ENCODE measurements at regions not wholly inside any gene's neighbourhood (a gene's known extent, or its start where the extent isn't known, plus 50 kb on each side); places are given as distances from the start of the nearest gene placed in this dataset.
"Not testable (repeated sequence)": the region's sequence is repeated elsewhere in the genome, so short reads cannot be mapped to it uniquely, and the experiment has no call there.

DNA sequence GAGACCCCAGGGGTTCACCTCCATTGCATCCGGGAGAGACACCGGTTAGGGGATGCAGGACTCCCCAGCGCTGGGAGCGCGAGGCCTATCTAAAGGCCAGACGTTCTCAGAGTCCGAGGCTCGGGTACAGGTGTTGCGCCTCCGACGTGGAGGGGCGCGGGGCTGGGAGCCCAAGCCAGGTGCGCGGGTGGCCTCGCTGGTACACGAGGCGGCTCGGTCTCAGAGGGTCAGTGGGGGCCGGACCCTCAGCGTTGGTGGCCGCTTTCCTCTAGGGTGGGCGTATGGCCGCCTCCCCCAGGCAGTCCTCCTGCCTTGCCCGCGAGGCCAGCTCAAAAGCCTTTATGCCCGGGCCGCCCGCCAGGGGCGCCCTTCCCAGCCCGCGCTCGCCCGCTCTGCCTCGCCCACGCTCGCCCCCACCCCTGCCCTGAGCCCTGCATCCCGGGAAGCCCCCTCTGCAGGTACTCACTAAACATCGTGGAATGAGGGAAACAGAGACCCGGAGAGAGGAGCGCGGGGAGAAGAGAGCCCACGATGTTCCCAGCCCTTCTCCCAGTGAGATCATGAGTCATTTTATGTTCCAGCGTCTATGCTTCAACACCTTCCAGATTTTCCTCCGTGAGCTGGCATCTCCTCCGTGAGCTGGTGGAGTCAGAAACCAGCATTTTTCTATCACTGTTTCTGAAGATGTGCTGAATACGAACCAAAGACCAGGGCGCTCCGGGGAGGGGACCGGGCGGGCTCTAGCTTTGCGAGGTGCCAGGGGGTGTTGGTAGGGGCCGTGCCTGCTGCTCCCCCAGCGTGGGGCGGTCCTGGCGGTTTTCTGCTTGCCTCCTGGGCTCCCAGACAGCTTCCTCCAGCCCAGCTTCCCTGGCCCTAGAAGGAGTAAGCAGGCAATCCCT lies 73.8 kb downstream of the DIO3 start:
- no peak for DNase-seq

DNA sequence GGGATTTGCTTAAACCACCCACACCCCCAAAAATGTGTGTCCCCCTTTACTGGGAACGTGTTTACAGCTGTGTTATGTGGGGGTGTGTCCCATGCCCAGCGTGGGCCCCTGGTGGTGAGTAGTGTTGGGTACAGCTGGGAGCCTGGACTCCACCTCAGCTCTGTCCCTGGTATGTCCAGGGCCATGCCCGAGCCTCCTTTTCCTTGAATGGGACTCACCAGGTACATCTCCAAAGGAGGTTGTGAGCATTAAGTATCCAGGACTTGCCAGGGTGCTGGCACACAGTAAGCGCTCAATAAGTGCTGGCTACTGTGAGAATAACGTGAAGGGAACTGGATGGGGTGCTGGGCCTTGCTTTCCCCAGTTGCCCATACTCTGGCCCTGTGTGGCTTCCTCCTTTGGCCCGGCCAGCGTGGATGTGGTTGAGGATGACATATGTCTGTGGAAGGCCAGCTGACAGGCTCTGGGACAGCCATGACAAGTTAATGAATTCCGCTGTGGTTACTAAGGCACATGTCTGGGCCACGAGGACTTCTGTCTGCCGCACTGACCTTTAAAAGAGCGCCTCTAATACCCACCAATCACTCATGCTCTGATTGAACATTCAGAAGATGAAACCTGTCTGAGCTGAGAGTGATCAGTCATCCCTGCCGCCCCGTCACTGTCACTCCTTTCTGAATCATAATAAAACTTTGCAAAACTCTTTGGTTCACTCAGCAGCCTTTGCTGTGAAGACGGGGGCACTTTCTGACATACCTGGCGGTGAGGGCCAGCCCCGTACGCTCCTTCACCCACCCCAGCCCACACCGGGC lies 74.7 kb downstream of the DIO3 start:
- DNase-seq, result peak; percentile 62

DNA sequence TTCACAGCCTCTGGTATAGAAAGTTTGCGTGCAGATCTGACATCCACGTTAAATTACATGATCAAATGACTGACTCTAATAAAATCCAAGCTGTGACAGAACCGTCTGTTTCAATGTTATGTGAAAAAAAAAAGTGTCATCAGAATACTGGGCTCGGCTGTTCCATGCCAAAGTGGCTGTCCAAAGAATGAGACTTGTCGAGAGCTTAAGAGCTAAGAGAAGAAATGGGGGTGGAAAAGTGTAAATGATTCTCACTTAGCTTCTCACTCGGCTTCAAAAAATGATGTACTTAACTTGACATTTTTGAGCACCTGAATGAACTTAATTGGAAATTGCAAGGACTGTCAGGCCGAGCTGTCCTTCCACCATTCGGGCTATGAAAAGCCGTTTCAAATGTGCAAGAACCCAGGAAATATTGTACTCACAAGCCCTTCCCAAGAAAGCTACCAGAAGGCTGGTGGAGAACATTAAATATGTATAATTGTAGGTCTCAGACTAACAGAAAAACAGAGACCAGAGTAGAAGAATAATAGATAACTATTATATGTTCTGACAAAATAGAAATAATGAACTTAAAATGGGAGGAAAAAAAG lies 78.0 kb downstream of the DIO3 start:
- DNase-seq, result no peak

DNA sequence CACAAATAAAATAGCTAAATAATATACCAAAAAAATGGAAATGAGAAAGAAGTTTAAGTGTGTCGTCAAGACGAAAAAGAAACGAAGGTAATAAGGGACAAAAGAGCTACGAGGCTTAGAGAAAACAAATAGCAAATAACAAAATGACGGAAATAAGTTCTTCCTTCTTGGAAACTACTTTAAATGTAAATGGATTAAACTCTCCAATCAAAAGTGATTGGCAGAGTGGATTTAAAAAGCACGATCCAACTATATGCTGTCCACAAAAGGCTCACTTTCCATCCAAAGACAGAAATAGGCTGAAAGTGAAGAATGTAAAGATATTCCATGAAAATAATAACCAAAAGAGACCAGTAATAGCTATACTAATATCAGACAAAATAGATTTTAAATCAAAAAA lies 82.4 kb downstream of the DIO3 start:
- DNase-seq, result no peak

DNA sequence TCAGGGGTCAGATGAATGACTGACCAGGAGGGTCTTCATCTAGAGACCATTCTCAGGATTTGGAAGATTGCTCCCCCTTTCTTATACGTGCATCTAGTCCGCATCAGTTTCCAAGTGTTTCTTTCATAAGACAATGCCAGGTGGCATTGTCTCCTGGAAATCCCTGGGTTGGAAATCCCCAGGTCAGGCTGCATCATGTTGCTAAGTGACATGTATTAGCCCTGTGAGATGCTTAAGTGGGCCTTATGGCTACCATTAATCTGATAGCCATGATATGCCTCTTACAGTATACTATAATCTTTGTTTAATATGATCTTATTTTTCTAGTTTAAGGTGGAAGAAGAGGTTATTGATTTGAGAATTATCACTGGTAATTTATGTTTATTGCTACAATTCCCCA lies 92.8 kb downstream of the DIO3 start:
- no peak for DNase-seq

DNA sequence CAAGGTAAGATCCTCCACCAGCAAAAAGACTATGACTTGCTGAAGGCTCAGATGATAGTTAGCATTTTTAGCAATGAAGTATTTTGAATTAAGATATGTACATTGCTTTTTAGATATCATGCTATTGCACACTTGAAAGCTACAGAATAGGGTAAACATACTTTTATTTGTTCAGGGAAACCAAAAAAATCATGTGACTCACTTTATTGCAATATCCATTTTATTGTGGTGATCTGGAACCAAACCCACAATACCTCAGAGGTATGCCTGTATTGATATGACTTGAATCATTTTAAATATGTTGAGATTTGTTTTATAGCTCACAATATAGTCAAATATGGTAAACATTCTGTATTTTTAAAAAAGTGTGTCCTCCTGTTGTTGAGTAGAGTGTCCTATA lies 96.1 kb downstream of the DIO3 start:
- no peak for DNase-seq

DNA sequence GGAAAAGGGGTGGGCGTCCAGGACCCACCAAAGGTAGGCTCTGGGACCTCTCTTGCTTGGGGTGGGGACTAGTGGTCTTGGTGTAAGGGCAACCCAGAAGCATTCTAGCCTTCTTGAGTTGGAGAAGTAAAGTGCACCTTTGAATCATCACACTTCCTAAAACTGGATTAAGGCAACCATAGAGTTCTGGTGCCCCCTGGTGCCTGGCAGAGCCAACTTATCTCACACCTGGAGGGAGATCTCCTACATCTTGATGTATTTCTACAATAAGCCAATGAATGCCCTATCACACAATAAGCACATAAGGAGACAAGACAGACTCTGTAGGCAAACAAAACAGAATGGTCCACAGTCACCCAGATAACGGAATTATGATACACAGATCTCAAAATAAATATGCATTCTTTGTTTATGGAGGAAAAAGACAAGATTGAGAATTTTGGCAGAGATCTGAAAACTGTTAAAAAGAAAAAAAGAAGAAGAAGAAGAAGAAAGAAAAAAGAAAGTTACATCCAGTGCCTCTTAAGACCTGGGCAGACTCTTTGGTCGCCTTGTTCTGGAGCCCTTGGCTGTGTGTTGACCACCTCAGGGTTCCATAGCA lies 95.9 kb upstream of the PPP2R5C start:
- peak; percentile 66 for DNase-seq

DNA sequence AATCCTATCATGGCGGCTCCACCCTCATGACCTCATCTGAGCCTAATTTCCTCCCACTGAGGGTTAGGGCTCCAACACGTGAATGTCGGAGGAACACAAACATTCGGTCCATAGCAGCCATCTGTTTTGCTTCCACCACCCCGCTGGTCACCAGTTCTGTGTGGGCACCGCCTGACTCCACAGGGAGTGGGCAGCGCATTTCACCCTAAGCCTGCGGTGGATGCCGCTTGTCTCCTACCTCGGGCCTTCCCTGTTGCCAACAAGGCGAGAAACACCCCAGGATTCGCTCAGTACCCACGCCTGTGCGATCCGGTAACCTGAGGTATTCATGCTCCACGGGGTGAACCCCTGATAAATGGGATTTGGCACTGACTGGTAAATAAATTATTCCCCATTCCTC lies 95.2 kb upstream of the PPP2R5C start:
- no peak for DNase-seq

DNA sequence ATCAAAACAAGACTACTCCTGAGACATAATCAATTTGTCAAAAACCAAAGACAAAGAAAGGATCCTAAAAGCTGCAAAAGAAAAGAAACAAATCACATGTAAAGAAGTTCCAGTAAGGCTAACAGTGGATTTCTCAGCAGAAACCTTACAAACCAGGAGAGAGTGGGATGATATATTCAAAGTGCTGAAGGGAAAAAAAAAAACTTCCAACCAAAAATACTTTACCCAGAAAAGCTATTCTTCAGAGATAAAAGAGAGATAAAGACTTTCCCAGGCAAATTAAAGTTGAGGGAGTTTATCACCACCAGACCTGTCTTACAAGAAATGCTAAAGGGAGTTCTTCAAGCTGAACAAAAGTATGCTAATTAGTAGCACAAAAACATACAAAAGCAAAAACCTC lies 91.9 kb upstream of the PPP2R5C start:
- DNase-seq, result no peak

DNA sequence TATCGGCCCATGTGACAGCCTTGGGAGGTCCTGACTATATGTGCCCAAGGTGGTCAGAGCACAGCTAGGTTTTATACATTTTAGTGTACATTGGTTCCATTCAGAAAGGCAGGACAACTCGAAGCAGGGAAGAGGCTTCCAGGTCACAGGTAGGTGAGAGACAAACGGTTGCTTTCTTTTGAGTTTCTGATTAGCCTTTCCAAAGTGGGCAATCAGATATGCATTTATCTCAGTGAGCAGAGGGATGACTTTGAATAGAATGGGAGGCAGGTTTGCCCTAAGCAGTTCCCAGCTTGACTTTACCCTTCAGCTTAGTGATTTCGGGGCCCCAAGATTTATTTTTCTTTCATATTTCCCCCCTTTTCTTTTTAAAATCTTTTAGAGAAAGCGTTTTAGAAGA lies 87.6 kb upstream of the PPP2R5C start:
- DNase-seq, result no peak

DNA sequence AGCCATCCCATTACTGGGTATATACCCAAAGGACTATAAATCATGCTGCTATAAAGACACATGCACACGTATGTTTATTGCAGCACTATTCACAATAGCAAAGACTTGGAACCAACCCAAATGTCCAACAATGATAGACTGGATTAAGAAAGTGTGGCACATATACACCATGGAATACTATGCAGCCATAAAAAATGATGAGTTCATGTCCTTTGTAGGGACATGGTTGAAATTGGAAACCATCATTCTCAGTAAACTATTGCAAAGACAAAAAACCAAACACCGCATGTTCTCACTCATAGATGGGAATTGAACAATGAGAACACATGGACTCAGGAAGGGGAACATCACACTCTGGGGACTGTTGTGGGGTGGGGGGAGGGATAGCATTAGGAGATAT lies 85.7 kb upstream of the PPP2R5C start:
- not testable (repeated sequence) for DNase-seq

DNA sequence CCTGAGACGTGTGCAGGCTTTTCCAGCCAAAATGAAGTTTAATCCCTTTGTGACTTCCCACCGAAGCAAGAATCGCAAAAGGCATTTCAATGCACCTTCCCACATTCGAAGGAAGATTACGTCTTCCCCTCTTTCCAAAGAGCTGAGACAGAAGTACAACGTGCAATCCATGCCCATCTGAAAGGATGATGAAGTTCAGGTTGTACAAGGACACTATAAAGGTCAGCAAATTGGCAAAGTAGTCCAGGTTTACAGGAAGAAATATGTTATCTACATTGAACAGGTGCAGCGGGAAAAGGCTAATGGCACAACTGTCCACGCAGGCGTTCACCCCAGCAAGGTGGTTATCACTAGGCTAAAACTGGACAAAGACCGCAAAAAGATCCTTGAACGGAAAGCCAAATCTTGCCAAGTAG lies 83.6 kb upstream of the PPP2R5C start:
- not testable (repeated sequence) for DNase-seq

DNA sequence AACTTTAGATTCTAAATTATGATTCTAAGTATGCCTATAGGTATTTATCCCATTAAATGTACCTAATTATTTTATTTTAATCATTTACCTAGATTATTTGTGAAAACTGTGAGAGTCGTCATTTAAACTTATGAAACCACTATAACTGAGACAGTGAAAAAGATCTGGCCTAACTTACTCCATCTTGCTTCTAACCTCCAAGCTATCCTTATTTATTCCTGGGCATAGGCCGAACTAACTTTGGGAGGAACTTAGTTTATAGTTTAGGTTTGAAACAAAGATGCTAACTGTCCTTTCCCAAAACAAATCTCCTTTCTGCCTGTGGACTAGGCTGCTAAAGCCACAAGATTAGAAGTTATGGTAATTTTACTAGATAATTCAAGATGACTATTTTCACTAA lies 79.7 kb upstream of the PPP2R5C start:
- no peak for DNase-seq

DNA sequence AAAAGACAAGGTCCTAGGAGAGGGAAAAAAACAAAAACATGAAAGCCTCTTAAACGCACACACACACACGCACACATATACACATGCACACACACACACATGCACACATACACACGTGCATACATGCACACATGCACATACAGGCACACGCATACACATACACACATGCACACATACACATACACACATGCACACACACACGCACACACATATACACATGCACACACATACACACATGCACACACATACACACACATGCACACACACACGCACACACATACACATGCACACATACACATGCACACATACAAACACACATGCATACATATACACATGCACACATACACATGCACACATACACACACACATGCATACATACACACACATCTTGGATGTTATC lies 78.1 kb upstream of the PPP2R5C start:
- no peak for DNase-seq

DNA sequence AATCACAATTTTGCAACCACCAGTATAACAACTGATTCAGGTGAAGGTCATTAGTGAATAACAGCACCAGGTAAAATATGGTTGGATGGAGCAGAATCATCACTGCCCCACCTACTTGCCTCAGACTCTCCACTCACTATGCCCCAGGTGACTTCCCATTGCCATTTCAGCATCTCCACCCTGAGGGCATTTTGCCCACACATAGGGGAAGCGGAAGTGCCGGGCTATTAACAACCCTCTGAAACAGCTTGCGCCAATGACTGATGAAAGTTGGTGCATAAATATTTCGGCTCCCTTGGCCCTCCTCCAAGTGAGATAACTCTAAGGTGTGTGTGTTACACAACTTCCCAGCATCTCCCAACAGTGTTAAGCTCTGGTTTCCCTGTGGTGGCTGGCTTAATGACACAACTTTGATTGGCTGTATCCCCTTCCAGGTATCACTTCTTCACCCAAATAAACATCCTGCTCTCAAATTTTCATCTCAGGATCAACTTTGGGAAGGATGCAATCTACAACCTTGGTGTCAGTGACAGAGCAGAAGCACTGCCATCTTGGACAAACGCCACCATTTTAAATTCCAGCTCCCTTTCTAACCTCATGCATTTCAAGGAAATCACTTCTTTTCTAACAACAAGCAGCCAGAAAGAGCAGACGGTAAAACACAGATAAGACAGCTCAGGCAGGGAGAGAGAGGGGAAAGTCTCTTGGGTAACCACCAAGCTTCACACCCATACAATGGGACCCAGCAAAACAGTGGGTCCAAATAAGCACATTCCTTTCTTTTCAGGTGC lies 73.6 kb upstream of the PPP2R5C start:
- no peak for DNase-seq

DNA sequence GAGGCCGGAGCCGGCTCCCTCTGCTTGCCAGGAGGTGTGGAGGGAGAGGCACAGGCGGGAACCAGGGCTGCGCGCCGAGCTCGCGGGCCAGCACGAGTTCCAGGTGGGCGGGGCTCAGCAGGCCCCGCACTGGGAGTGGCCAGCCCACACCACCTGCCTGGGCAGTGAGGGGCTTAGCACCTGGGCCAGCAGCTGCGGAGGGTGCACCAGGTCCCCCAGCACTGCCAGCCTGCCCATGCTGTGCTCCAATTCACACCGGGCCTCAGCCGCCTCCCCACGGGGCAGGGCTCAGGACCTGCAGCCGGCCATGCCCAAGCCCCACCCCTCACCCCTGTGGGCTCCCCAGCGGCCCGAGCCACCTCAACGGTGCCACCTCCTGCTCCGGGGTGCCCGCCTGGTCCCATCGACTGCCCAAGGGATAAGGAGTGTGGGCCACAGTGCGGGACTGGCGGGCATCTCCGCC lies 72.4 kb upstream of the PPP2R5C start:
- DNase-seq, result no peak

DNA sequence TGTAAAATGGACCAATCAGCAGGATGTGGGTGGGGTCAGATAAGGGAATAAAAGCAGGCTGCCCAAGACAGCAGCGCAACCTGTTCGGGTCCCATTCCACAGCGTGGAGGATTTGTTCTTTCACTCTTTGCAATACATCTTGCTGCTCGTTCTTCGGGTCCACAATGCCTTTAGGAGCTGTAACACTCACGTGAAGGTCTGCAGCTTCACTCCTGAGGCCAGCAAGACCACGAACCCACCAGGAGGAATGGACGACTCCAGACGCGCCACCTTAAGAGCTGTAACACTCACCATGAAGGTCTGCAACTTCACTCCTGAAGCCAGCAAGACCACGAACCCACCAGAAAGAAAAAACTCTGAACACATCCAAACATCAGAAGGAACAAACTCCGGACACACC lies 71.5 kb upstream of the PPP2R5C start:
- DNase-seq, result not testable (repeated sequence)

DNA sequence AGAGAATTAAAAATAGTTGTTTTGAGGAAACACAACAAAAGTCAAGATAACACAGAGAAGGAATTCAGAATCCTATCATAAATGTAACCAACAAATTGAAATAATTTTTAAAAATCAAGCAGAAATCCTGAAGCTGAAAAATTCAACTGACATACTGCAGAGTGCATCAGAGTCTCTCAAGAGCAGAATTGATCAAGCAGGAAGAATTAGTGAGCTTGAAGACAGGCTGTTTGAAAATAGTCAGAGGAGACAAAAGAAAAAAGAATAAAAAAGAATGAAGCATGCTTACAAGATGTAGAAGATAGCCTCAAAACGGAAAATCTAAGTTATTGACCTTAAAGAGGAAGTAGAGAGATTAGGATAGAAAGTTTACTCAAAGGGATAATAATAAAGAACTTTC lies 65.8 kb upstream of the PPP2R5C start:
- no peak for DNase-seq

DNA sequence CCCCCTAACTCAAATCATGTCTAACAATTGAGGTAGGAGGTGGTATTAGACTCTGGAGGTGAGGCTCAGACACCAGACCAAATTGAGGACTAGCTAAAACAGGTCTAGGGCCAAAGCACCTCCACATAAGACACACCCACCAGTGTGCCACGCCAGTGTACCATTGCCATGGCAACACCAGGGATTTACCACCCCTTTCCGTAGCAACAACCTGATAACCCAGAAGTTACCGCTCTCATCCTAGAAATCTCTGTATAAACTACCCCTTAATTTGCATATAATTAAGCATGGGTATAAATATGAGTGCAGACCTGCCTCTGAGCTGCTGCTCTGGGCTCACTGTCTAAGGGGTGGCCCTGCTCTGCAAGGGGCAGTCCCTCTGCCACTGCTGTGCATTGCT lies 57.4 kb upstream of the PPP2R5C start:
- no peak for DNase-seq

DNA sequence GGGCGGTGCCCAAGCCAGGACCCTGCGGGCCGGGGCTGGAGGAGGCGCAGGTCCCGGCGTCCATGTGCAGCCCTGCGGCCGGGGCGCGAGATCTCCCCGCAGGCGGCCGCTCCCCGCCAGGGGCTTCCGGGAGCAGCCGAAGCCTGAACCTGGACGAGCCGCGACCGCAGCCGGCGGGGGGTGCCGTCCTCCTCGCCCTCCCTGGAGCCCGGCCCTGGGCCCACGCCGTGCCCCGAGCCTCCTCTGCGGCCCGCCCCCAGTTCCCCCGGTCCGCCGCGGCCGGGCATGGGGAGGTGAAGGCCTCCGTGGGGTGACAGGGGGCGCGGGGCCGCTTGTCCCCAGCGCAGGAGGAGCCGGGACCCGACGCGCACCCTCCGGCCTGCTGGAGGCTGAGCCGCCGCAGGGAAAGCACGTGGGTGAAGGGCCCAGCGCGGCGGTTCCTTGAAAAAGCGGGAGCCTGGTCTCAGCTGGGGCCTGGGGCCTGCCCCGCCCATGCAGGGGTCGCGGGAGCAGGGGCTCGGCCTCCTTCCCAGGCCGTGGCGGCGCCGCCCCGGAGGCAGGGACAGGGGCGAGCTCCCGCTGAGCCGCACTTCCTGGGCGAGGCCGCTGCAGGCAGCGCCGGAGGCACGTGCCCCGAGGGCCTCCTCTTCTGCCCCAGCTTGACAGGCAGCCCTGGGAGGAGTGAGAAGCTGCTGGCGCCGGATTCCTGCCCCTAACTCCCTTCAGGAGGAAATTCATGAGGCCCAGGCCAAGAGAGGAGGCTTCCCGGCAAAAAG lies 55.6 kb upstream of the PPP2R5C start:
- DNase-seq, result peak; percentile 65

DNA sequence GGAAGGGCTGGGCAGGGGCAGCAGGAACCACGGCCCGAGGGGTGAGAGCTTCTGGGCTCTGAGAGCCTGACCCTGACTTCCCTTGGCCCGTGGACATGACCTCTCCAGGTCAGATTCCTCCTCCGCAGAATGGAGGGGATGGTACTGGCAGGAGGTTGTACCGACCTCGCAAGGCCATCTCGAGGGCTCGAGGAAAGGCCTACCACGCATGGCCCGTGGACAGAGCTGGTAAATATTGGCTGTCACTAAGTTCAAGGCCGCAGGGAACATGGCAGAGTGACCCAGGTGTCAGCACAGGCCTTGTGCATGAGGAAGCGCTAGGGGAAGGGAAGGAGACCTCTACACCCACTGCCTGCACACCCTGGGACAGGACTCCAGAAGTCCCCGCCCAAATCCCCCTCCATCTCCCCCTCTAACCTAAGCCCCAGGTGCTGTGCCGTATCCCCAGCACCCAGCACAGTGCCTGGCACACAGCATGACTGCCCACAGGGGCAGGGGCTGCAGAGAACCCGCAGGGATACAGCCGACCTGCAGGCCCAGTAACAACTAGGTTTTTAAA lies 54.9 kb upstream of the PPP2R5C start:
- no peak for DNase-seq

Data from stimulated activated CD4-positive, alpha-beta T cell treated with anti-CD3 and anti-CD28 coated beads, Interleukin-15, amount 100 ng/mL, for 24 hours (primary cell).